Parathyroid adenoma (tissue), 2 donors: ENCODE measurements at regions not wholly inside any gene's neighbourhood (a gene's known extent, or its start where the extent isn't known, plus 50 kb on each side); places are given as distances from the start of the nearest gene placed in this dataset.

Source experiments
- H2AFZ ChIP-seq: fragments of 300-600 bp; sonication (generic); one replicate; pipeline ENCODE4 v1.7.0; 2017; ENCODE audit warnings: antibody characterized with exemption, mild to moderate bottlenecking
- H3K27ac ChIP-seq: fragments of 300-600 bp; sonication (generic); one replicate; pipeline ENCODE4 v1.7.0; 2017
- H3K27me3 ChIP-seq: fragments of 300-600 bp; sonication (generic); one replicate; pipeline ENCODE4 v1.7.0; 2017; ENCODE audit warnings: low read length; ENCODE audit not compliant: control insufficient read depth, insufficient read depth
- H3K36me3 ChIP-seq: fragments of 300-600 bp; sonication (generic); one replicate; pipeline ENCODE4 v1.7.0; 2017; ENCODE audit warnings: low read length; ENCODE audit not compliant: control insufficient read depth, insufficient read depth
- H3K4me1 ChIP-seq: fragments of 300-600 bp; sonication (generic); one replicate; pipeline ENCODE4 v1.7.0; 2017; ENCODE audit warnings: control low read depth
- H3K4me2 ChIP-seq: fragments of 300-600 bp; sonication (generic); one replicate; pipeline ENCODE4 v1.7.0; 2017; ENCODE audit warnings: low read length
- H3K4me3 ChIP-seq: fragments of 300-600 bp; sonication (generic); one replicate; pipeline ENCODE4 v1.7.0; 2017; ENCODE audit warnings: low read depth, low read length
- H3K79me2 ChIP-seq: fragments of 300-600 bp; sonication (generic); one replicate; pipeline ENCODE4 v1.7.0; 2017; ENCODE audit warnings: control low read depth
- H3K9ac ChIP-seq: fragments of 300-600 bp; sonication (generic); one replicate; pipeline ENCODE4 v1.7.0; 2017; ENCODE audit warnings: mild to moderate bottlenecking
- H3K9me3 ChIP-seq: fragments of 300-600 bp; sonication (generic); one replicate; pipeline ENCODE4 v1.7.0; 2017; ENCODE audit warnings: low read length; ENCODE audit not compliant: control insufficient read depth
- TF ChIP-seq, protein P1 (sequence below): fragments of 300-600 bp; sonication (generic); IDR thresholded peaks from one replicate; pipeline ENCODE4 v1.7.0; 2017; ENCODE audit warnings: antibody characterized with exemption, mild to moderate bottlenecking
- donor health status: primary hyperparathyroidism.

DNA sequence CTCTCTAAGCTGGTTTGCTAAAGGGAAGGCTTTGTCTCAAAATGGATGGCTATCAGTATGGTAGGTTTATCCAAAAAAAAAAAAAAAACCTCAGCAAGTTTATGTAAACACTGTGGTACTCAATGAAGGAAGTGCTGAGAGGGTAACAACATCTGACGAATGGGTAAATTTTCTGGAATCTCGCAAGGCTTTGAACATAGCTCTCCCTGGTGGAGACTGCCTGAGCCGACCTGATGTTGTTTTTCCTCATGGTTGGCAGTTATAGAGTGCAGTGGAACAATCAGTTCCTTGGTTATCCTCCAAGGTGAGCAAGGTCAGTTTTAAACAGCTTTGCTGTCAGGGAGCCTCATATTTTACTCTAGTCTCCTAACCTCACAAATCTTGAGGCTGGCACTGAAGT, 94.6 kb downstream of the ZPLD1 start:
- Histone ChIP-seq H2AFZ (no peak overlapping the region), H3K4me3 (no peak overlapping the region), H3K79me2 (no peaks in the 10 kb centered on the region), H3K27ac (no peak overlapping the region), H3K4me2 (no peak overlapping the region), H3K4me1 (no peaks in the 10 kb centered on the region), H3K9ac (no peak overlapping the region), H3K9me3 (no peaks in the 10 kb centered on the region), H3K36me3 (no peaks in the 10 kb centered on the region), H3K27me3 (no peaks in the 10 kb centered on the region)
- TF ChIP-seq, protein P1, sequence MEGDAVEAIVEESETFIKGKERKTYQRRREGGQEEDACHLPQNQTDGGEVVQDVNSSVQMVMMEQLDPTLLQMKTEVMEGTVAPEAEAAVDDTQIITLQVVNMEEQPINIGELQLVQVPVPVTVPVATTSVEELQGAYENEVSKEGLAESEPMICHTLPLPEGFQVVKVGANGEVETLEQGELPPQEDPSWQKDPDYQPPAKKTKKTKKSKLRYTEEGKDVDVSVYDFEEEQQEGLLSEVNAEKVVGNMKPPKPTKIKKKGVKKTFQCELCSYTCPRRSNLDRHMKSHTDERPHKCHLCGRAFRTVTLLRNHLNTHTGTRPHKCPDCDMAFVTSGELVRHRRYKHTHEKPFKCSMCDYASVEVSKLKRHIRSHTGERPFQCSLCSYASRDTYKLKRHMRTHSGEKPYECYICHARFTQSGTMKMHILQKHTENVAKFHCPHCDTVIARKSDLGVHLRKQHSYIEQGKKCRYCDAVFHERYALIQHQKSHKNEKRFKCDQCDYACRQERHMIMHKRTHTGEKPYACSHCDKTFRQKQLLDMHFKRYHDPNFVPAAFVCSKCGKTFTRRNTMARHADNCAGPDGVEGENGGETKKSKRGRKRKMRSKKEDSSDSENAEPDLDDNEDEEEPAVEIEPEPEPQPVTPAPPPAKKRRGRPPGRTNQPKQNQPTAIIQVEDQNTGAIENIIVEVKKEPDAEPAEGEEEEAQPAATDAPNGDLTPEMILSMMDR, result no peak

DNA sequence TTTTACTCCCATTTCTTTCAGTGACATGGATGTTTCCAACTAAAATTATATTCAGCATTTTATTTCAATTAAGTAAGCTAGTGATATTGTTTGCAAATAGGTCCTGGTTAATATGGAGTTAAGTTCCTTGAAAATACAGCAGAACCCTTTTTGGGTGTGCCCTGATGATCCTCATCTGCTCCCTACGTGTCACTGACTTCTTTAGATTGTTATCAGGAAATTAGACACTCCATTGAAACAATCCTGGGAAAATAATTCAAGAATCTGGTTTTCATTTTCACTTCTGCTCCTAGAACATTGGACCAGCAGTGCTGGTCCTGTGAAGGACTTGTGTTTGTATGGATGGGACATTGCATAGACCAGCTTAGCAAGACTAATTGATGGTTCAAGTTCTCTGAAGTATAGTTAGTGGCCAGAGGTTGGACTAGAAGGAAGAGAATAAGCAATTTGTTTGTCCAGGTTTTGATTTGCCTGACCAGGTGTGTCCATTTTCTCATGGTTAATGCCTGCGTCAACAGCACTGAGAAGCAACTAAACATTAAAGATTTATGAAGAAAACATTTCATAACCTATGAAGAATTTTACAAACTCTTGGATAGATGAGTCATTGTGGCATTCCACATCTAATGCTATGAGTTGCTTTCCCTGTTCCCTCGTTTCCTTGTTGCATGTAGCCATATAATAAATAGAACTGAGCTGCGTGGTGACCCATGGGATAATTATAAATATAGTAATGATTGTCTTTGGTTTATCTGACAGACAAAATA, 95.8 kb downstream of the ZPLD1 start:
- Histone ChIP-seq H3K27me3 (no peaks in the 10 kb centered on the region), H3K4me3 (no peak overlapping the region), H3K79me2 (no peaks in the 10 kb centered on the region), H3K27ac (no peak overlapping the region), H2AFZ (no peak overlapping the region), H3K9ac (no peak overlapping the region), H3K9me3 (no peaks in the 10 kb centered on the region), H3K36me3 (no peaks in the 10 kb centered on the region), H3K4me1 (no peaks in the 10 kb centered on the region), H3K4me2 (no peak overlapping the region)
- TF ChIP-seq, protein P1, result no peak

- Histone ChIP-seq H2AFZ (no peak overlapping the region), H3K79me2 (no peaks in the 10 kb centered on the region), H3K9me3 (no peaks in the 10 kb centered on the region), H3K27ac (no peak overlapping the region), H3K4me2 (no peak overlapping the region), H3K4me1 (no peaks in the 10 kb centered on the region), H3K36me3 (no peaks in the 10 kb centered on the region), H3K27me3 (no peaks in the 10 kb centered on the region), H3K9ac (no peak overlapping the region), H3K4me3 (no peak overlapping the region)
- TF ChIP-seq, protein P1, result no peak
These were observed 96.9 kb downstream of the ZPLD1 start for GRCh38 chr3:102531686-102532085.

- Histone ChIP-seq H3K9ac (no peak overlapping the region), H3K4me3 (no peak overlapping the region), H3K79me2 (no peaks in the 10 kb centered on the region), H3K4me1 (no peaks in the 10 kb centered on the region), H3K27me3 (no peaks in the 10 kb centered on the region), H3K27ac (no peak overlapping the region), H2AFZ (no peak overlapping the region), H3K9me3 (no peaks in the 10 kb centered on the region), H3K36me3 (no peaks in the 10 kb centered on the region), H3K4me2 (no peak overlapping the region)
- TF ChIP-seq, protein P1, result no peak
These were observed 98.1 kb downstream of the ZPLD1 start for GRCh38 chr3:102532901-102533300.

- H3K27ac ChIP-seq, result no peak overlapping the region
- no peak overlapping the region for H2AFZ ChIP-seq
- no peaks in the 10 kb centered on the region for H3K4me1 ChIP-seq
- no peaks in the 10 kb centered on the region for H3K36me3 ChIP-seq
- TF ChIP-seq, protein P1, result no peak
- no peak overlapping the region for H3K4me2 ChIP-seq
- H3K4me3 ChIP-seq, result no peak overlapping the region
- no peak overlapping the region for H3K9ac ChIP-seq
- H3K79me2 ChIP-seq, result no peaks in the 10 kb centered on the region
- no peaks in the 10 kb centered on the region for H3K27me3 ChIP-seq
- H3K9me3 ChIP-seq, result no peaks in the 10 kb centered on the region
These were observed 99.0 kb downstream of the ZPLD1 start for GRCh38 chr3:102533784-102534183.
